A673 (cell line): ENCODE measurements at regions not wholly inside any gene's neighbourhood (a gene's known extent, or its start where the extent isn't known, plus 50 kb on each side); places are given as distances from the start of the nearest gene placed in this dataset.

Experiments used
- BruUV-seq: library from RNA; stranded (reverse); fragments of 400-500 nt; replicated peaks from 2 replicates; lab custom pipeline; 2021; lab: Mats Ljungman, UMichigan
- CTCF ChIA-PET: fragments of 300-600 bp; sonication (Branson Sonifier 250); formaldehyde crosslinking; loops from one replicate; lab custom pipeline; 2022; ENCODE audit warnings: antibody characterized with exemption; lab: Charles Lee
- POLR2A ChIA-PET: fragments of 300-600 bp; sonication (Branson Sonifier 250); formaldehyde crosslinking; loops from one replicate; lab custom pipeline; 2022; ENCODE audit warnings: antibody characterized with exemption; ENCODE audit not compliant: low non-redundant PET; lab: Charles Lee
- DNase-seq: peaks from one replicate; pipeline ENCODE4 v3.0.0-alpha.2; 2015; ENCODE audit warnings: low spot score
- H3K27ac ChIP-seq: fragments of 200-600 bp; sonication (generic); 2 replicates; pipeline ENCODE4 v1.5.1; 2016; ENCODE audit warnings: mixed run types, low read depth, mild to moderate bottlenecking, mixed read lengths, antibody characterized with exemption, low read length; ENCODE audit not compliant: poor library complexity, severe bottlenecking
- H3K27me3 ChIP-seq: fragments of 200-600 bp; sonication (generic); replicated peaks from 2 replicates; pipeline ENCODE4 v1.6.1; 2017; ENCODE audit warnings: mixed run types, low read depth, mild to moderate bottlenecking, mixed read lengths, antibody characterized with exemption, low read length; ENCODE audit not compliant: insufficient read depth, poor library complexity
- H3K36me3 ChIP-seq: fragments of 200-600 bp; sonication (generic); 2 replicates; pipeline ENCODE4 v1.6.1; 2016; ENCODE audit warnings: mixed run types, mild to moderate bottlenecking, mixed read lengths, antibody characterized with exemption, low read length; ENCODE audit not compliant: insufficient read depth, poor library complexity, severe bottlenecking
- H3K4me1 ChIP-seq: fragments of 200-600 bp; sonication (generic); 2 replicates; pipeline ENCODE4 v1.6.1; 2017; ENCODE audit warnings: mixed run types, mild to moderate bottlenecking, mixed read lengths, antibody characterized with exemption, low read length; ENCODE audit not compliant: insufficient read depth, poor library complexity, severe bottlenecking
- H3K4me3 ChIP-seq: fragments of 200-600 bp; sonication (generic); 2 replicates; pipeline ENCODE4 v1.5.1; 2016; ENCODE audit warnings: low read depth, mixed run types, mild to moderate bottlenecking, mixed read lengths, low read length; ENCODE audit not compliant: poor library complexity, severe bottlenecking
- H3K9me3 ChIP-seq: fragments of 200-600 bp; sonication (generic); 2 replicates; pipeline ENCODE4 v1.6.1; 2016; ENCODE audit warnings: mixed run types, low read depth, mild to moderate bottlenecking, mixed read lengths, antibody characterized with exemption, low read length; ENCODE audit not compliant: poor library complexity, severe bottlenecking
- EZH2 ChIP-seq: fragments of 200-600 bp; sonication (generic); IDR thresholded peaks from 2 replicates; pipeline ENCODE4 v1.6.1; 2017; ENCODE audit warnings: borderline replicate concordance, low read depth, mild to moderate bottlenecking, mixed read lengths, antibody characterized with exemption, low read length; ENCODE audit not compliant: poor library complexity, severe bottlenecking
- intact Hi-C: fragments of 100-400 bp; cut with micrococcal nuclease; formaldehyde crosslinking; loops from one replicate; pipeline ENCODE4 v1.10.0; 2022; ENCODE audit not compliant: unreplicated experiment
- TF ChIP-seq, protein P1 (sequence below): fragments of 300-800, 200-600 bp; sonication (generic); conservative IDR thresholded peaks from 2 replicates; pipeline ENCODE4 v1.5.1; 2017; ENCODE audit warnings: low read depth, mild to moderate bottlenecking, antibody characterized with exemption, low read length, moderate library complexity, mixed read lengths

- Histone ChIP-seq H3K36me3 (no peaks in the 10 kb centered on the region), H3K4me1 (no peaks in the 10 kb centered on the region), H3K4me3 (no peak overlapping the region), H3K9me3 (peaks cover 40% of the 10 kb centered on the region), H3K27ac (no peak overlapping the region), H3K27me3 (no peaks in the 10 kb centered on the region)
- no TSS peak for BruUV-seq
- intact Hi-C loops = no loop called here
- DNase-seq = no peak
- TF ChIP-seq, protein P1, sequence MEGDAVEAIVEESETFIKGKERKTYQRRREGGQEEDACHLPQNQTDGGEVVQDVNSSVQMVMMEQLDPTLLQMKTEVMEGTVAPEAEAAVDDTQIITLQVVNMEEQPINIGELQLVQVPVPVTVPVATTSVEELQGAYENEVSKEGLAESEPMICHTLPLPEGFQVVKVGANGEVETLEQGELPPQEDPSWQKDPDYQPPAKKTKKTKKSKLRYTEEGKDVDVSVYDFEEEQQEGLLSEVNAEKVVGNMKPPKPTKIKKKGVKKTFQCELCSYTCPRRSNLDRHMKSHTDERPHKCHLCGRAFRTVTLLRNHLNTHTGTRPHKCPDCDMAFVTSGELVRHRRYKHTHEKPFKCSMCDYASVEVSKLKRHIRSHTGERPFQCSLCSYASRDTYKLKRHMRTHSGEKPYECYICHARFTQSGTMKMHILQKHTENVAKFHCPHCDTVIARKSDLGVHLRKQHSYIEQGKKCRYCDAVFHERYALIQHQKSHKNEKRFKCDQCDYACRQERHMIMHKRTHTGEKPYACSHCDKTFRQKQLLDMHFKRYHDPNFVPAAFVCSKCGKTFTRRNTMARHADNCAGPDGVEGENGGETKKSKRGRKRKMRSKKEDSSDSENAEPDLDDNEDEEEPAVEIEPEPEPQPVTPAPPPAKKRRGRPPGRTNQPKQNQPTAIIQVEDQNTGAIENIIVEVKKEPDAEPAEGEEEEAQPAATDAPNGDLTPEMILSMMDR = no peak
- TF ChIP-seq EZH2 = no peak
- POLR2A ChIA-PET = no interaction called here
- CTCF ChIA-PET = no interaction called here
Measured at GRCh38 chr15:27679731-27680471, 419.2 kb downstream of the OCA2 start.

DNA sequence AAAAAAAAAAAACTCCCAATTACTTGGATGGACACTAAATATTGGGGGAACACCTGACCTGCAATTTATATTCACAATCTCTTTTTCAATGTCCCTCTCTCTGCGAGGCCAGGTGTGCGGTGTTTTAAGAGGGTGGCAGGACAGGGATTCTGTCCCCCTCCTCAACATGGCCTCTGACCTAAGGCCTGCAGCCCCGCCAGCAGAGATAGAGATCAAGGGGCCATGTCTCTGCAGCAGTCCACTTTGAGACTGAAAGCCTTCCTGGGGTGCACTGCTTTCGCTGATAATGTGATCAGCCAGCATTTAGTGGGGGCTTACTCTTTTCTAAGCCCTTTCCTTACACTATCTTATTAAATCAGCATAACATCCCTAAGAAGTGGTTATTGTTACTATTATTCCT is 419.9 kb downstream of the OCA2 start:
- Histone ChIP-seq H3K27ac (no peak overlapping the region), H3K4me3 (no peak overlapping the region), H3K27me3 (no peaks in the 10 kb centered on the region), H3K36me3 (no peaks in the 10 kb centered on the region), H3K4me1 (no peaks in the 10 kb centered on the region), H3K9me3 (peaks cover 40% of the 10 kb centered on the region)
- ChIA-PET POLR2A (no interaction called here), CTCF (no interaction called here)
- intact Hi-C loops = no loop called here
- TF ChIP-seq, protein P1 = no peak
- TF ChIP-seq EZH2 = no peak
- DNase-seq = no peak
- no TSS peak for BruUV-seq

DNA sequence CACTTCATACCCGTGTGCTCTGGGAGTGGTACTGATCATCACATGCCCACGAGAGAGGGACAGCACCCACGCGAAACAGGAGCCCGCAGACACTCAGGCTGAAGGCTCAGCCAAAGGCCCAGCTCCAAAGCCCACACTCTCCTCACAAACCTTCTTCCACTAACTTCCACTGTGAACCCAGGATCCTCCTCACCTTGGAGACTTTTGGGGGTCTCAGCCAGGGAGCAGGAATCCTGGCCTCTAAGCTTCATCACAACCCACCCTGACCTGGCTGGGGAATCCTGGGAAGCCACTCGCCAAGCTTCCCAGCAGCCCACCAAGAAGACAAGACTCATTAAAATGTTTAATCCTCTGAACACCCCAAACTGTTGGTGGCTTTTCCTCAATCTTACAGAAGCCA is 421.2 kb downstream of the OCA2 start:
- BruUV-seq = no TSS peak
- no peak for DNase-seq
- Histone ChIP-seq H3K4me1 (no peaks in the 10 kb centered on the region), H3K4me3 (no peak overlapping the region), H3K36me3 (no peaks in the 10 kb centered on the region), H3K27ac (no peak overlapping the region), H3K9me3 (peaks cover 44% of the 10 kb centered on the region), H3K27me3 (no peaks in the 10 kb centered on the region)
- POLR2A ChIA-PET = no interaction called here
- no peak for TF ChIP-seq EZH2
- TF ChIP-seq, protein P1 = no peak
- CTCF ChIA-PET = no interaction called here
- intact Hi-C loops = no loop called here
